ENCODE measurements at regions not wholly inside any gene's neighbourhood (a gene's known extent, or its start where the extent isn't known, plus 50 kb on each side); places are given as distances from the start of the nearest gene placed in this dataset.

GRCh38 chr21:26669215-26669764 lies 96.2 kb upstream of the CYYR1 start:
- TF ChIP-seq CTCF (conservative IDR thresholded peaks at IDR 0.05; ENCODE audit: low read length), result no peak
- no peak for TF ChIP-seq EZH2phosphoT487 (IDR thresholded peaks at IDR 0.05; ENCODE audit: borderline replicate concordance)

Data from Loucy (cell line).